Femur (tissue), 1 donor: ENCODE measurements at regions not wholly inside any gene's neighbourhood (a gene's known extent, or its start where the extent isn't known, plus 50 kb on each side); places are given as distances from the start of the nearest gene placed in this dataset.
"Not testable (repeated sequence)": the region's sequence is repeated elsewhere in the genome, so short reads cannot be mapped to it uniquely, and the experiment has no call there.

ENCODE experiments used
- DNase-seq: peaks from one replicate; pipeline ENCODE4 v3.0.0-alpha.2; 2017

DNA sequence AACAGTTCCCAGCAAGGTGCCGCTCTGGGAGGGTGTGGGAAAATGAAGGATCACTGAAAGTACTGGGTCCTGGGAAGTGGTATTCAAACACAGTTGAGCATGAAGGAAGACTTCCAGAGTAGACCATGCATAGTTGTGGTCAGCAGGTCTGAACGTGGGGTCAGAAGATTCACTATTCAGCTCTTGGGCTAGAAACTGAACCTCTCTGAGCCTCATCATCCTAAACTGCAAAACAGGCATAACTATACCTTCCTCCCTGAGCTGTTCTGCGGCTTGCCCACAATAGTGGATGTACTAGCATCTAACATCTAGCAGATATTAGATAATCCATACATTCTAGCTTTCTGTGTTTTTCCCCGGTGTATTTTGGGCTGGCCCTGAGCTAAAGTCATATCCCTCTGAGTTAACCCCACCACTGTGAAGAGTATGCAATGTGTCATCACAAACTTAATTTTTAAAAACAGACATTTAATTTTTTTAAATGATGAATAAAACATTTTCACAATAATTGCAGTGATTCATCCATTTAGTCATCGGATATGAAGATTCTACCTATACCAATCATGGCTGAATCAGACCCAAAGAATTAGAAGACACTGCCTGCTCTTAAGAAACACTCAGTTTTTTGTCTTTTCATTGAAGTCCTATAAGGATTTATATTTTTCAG, 179.1 kb downstream of the BLID start:
- no peak for DNase-seq

DNA sequence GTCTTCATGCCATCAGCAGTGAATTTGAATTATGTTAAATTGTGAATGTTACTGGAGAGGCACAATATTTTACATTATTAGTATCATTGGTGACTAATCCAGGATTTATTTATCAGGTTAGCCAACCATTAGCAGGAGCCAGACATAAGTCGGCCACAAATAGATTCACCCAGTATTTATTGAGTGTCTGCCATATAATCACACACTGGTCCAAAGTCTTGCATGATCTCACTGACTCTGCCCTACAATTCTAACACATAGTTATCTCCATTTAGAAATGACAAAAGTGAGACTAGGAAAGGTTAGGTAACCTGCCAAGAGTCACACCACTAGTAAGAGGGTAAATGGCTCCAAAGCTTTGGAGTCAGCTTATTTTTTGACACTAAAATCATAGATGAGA, 179.6 kb downstream of the BLID start:
- no peak for DNase-seq

- DNase-seq, result no peak
These were observed 182.3 kb downstream of the BLID start for GRCh38 chr11:121933694-121934093.

- no peak for DNase-seq
These were observed 182.7 kb downstream of the BLID start for GRCh38 chr11:121933294-121933693.

DNA sequence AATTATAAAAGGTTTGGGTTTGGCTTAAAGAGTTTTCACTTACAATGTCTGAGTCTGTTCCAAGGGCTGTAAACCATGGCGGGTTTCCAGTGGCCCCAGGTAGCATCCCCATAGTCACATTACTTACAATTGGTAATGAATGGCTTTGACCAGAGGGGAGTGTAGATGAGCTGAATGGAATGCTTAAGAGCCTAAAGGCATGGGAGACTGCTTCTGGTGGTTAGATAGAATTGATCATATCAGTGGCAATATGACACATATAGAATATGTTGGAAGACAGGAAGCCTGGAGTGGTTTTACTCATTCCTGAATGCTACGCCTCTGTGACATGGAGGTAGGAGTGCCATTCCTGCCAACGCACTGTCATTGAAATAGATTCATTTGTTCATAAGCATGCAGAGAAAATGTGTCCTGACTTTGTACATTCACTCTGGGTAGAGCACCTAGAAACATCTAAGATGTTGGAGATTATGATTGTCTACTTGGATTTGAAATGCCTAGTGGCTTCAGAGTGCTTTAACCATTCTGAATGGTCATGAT, 183.3 kb downstream of the BLID start:
- DNase-seq, result no peak

DNA sequence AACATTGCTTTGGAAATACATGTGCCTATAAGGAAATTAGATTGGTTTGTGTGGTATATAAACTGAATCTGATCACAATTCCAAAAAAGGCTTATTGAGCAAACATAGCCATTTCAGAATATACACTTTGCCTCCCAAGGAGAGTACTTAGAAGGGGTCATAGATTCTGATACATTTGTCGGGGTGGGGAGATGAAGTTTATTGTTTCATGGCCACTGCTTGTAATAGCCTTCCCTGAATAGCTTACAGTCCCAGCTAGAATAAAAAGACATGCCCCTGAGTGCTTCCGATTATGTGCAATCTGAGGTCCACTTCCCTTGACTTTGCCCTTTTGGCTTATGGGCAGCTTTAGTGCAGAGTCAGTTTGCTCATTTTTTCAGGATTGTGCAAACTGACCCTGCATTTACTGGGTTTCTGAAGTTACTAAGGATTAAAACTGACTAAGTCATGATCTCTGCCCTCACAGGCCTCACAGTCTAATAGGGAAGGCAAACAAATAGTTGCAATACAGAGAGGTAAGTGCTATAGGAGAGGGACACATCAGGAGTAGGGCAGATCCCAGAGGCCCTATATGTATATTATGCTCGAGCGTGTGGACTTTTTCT, 184.2 kb downstream of the BLID start:
- no peak for DNase-seq

DNA sequence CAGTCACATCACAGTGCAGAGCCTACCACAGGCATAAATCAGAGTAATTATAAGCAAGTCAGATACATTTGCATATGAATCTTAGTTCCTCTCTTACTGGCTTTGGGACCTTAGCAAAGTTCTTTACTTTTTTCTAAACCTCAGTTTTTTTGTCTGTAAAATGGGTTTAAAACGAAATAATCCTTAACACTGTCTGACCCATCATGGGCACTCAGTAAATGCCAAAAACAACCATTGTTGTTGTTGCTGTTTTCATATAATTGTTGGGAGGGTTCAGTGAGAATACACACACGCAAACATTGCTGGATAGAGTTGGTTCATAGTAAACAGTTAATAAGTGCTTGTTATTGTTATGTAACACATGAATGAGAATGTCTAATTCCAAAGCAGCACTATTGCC, 184.9 kb downstream of the BLID start:
- DNase-seq, result no peak

DNA sequence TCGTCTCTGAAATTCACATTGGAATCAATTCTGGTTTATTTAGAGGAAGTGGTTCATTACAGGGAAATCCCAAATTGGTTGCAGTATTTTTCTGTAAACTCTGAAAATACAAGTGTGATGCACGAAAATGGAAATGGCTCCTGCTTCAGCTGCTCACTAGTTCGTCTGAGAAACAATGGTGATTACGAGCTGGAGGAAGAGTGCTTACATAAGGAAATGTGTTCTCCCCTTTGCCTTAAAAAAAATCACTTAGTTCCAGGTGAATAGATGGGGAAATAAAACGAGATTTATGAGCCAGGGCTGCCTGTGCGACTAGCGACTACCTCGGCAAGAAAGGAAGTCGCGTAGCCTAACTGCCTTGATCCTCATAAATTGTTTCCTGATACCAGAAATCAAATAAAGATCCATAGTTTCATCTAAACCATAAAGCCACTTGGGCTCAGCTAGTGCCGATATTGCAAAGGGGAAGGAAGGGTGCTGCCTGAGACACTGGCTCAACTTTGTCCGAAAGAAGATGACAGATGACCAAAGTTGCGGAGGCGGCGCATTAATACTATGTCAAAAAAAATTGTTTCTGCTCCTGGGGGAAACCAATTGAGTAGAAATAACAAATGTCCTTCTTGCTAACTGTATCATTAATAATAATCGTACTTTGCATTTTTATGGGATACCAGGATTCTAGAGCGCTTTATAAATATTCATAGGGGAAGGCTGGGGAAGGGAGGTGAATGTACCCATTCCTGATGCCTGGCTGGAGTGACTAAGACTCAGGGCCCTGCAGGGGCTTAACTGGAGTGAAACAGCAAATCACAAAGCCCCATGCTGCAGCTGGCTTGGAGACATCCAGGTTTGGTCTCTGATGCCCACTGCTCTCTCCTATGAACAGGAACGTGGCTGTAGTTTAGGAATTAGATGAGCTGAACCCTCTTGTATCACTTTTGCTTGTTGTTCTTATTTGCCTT, 185.7 kb downstream of the BLID start:
- peak; percentile 21 for DNase-seq

DNA sequence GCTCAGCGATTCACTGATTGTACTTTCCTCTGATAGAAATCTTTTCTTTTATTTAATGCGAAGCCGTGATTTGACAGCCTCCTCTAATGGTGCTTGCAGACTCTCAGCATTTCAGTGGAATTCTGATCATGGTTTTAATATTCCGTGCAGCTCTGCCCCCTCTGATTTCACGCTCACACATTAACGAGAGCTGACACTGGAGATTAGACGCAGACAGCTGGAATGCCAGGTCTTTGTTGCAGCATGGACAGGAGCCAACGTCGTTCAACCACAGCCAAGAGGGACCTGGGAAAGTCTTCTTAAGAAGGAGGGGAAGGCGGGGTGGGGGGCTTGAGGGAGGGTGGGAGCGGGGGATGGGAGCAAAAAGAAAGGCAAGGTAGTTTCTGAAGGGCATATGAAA, 186.4 kb downstream of the BLID start:
- peak; percentile 70 for DNase-seq

- peak; percentile 27 for DNase-seq
These were observed 187.1 kb downstream of the BLID start for GRCh38 chr11:121928597-121929580.

DNA sequence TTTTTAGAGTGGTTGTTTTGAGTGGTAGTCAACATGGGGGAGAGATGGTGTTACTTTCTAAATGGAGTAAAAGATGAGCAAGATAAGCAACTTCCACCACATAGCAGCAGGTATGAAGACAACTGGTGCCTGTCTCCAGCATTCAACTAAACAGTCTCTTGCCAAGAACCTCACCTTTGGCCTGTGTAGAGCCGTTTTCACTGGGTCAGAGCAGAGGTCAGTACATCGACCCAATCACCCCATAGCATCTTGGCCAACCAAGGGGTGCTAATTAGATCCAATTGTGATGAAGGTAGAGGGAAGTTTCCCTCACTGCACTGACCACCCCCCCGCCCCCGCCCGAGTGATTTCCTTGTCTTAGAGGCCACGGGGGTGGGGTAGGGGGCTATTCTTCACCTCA, 188.2 kb downstream of the BLID start:
- no peak for DNase-seq

GRCh38 chr11:121927097-121927785, 188.8 kb downstream of the BLID start:
- DNase-seq, result no peak

GRCh38 chr11:121924191-121924590, 191.8 kb downstream of the BLID start:
- DNase-seq, result no peak

DNA sequence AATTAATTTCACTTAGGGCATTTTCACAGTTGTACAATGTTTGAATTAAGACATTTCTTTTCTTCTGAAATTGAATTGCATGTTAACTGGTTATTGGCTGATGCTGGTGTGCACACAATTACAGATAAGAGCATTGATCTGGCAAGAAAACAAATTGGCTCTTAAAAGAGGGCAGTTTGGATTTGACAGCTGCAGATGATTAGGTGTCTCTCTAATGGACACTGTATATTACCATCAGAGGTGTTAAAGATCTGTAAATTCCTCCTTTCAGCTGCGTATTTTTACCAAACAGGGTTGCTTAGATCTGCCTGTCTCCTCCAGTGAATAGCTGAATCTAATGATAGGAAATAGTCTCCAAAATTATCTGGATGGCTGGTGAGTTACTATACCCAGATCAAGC, 198.5 kb downstream of the BLID start:
- DNase-seq, result no peak

- DNase-seq, result no peak
These were observed 201.4 kb downstream of the BLID start for GRCh38 chr11:121914508-121915059.

DNA sequence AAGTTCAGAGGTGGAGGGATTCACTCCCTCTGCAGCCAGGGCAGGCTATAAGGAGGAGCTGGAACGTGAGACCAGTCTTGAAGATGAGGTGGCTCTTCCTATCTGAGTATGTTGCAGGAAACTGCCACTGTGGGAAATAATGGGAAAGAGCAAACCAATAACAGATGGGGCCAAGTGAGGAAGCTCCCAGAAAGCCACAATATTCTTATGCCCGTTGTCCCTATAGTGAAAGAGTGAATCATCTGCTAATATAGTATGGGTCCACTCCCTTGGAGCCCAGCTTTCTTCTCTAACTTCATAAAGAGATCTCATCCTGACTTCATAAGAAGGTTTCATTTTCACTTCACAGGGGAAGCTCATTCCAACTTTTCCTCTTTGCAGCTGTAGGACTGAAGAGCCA, 206.4 kb downstream of the BLID start:
- no peak for DNase-seq

DNA sequence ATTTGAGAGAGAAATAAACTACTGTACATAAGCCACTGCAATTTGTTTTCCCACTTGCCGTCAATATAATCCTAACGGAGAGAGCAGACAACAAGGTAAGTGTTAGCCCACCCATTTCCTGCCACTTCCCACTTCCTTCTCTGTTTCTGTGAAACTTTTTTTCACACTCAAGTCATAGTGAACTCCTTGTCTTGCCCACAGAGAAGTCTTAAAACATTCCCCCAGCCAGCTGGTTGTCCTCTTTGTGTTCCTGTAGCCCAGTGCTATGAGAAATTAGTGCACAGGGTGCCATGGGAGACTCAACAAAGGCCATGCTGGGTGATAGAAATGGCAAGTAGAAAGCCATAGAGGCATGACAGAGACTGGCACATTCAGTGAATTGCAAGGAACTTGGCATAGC, 208.6 kb downstream of the BLID start:
- no peak for DNase-seq

- no peak for DNase-seq
These were observed 211.9 kb downstream of the BLID start for GRCh38 chr11:121904148-121904547.

- no peak for DNase-seq
These were observed 214.1 kb downstream of the BLID start for GRCh38 chr11:121901886-121902285.

DNA sequence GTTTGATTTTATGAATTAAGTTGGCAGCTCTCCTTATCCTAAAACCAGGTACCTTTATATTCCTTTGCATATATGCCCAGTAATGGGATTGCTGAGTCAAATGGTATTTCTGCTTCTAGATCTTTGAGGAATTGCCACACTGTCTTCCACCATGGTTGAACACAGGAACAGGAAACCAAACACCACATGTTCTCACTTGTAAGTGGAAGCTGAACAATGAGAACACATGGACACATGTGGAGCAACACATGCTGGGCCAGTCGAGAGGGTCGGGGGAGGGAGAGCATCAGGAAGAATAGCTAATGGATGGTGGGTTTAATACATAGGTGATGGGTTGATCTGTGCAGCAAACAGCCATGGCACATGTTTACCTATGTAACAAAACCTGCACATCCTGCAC, 214.6 kb downstream of the BLID start:
- DNase-seq, result not testable (repeated sequence)

GRCh38 chr11:121899520-121899919, 216.5 kb downstream of the BLID start:
- DNase-seq, result no peak
